Upper lobe of left lung (tissue), 6 donors: ENCODE measurements at regions not wholly inside any gene's neighbourhood (a gene's known extent, or its start where the extent isn't known, plus 50 kb on each side); places are given as distances from the start of the nearest gene placed in this dataset.
A peak's percentile ranks its signal among the peaks of the same experiment; 100 is the strongest.

Source experiments
- ATAC-seq, 2 donors: fragments of 200-7000 bp; cut with Tn5 transposase; one replicate each; pipeline ENCODE4 v1.9.1; 2022; ENCODE audit warnings: mild to moderate bottlenecking in 2 of 2, moderate library complexity in 2 of 2; ENCODE audit not compliant: low FRiP score in 2 of 2
- DNase-seq, 2 donors: peaks; one replicate each; pipeline ENCODE4 v3.0.0-alpha.2; 2019 to 2020
- H3K27ac ChIP-seq, 4 donors: fragments of 200-600 bp; sonication (generic); one replicate each; pipeline ENCODE4 v1.5.1; 2016 to 2019
- H3K27me3 ChIP-seq, 4 donors: fragments of 200-600 bp; sonication (generic); one replicate each; pipeline ENCODE4 v1.5.1; 2017 to 2019
- H3K36me3 ChIP-seq, 4 donors: fragments of 200-600 bp; sonication (generic); one replicate each; pipeline ENCODE4 v1.5.1; 2016 to 2019
- H3K4me1 ChIP-seq, 4 donors: fragments of 200-600 bp; sonication (generic); one replicate each; pipeline ENCODE4 v1.5.1; 2018 to 2019
- H3K4me3 ChIP-seq, 4 donors: fragments of 200-600 bp; sonication (generic); one replicate each; pipeline ENCODE4 v1.5.1; 2017 to 2019; ENCODE audit warnings: mild to moderate bottlenecking in 2 of 4, moderate library complexity in 1 of 4
- H3K9me3 ChIP-seq, 4 donors: fragments of 200-600 bp; sonication (generic); one replicate each; pipeline ENCODE4 v1.5.1; 2018 to 2019
- EP300 ChIP-seq, 4 donors: sonication (generic); formaldehyde crosslinking; IDR thresholded peaks; one replicate each; pipeline ENCODE4 v1.5.1; 2017; ENCODE audit warnings: antibody characterized with exemption in 4 of 4, control low read depth in 2 of 4
- POLR2A ChIP-seq, 4 donors: fragments of 450-650 bp; IDR thresholded peaks; one replicate each; pipeline ENCODE4 v1.5.1; 2016 to 2017; ENCODE audit warnings: antibody characterized with exemption in 4 of 4, mild to moderate bottlenecking in 2 of 4
- POLR2AphosphoS5 ChIP-seq, 2 donors: sonication (generic); formaldehyde crosslinking; IDR thresholded peaks; one replicate each; pipeline ENCODE4 v1.5.1; 2017; ENCODE audit warnings: antibody characterized with exemption in 2 of 2
- WGBS, 2 donors: methylation state at CpG; one replicate each; pipeline ENCODE4 v1.1.5; 2017 to 2018; 5-methylcytosine and 5-hydroxymethylcytosine counted together
- TF ChIP-seq, protein P1 (sequence below), 6 experiments: fragments of 450-650 bp in 4 of 6; fragments of 200-600 bp in 2 of 6; sonication (generic) in 2 of 6; IDR thresholded peaks; one replicate each; pipeline ENCODE4 v1.5.1; 2016 to 2019; ENCODE audit warnings: antibody characterized with exemption in 6 of 6
- donor health status: DM: no; HTN: no; CAD: no; lungs with moderate emphysema.
- donor health status: DM: no; HTN: yes; CAD: no; lungs with severe emphysema.

DNA sequence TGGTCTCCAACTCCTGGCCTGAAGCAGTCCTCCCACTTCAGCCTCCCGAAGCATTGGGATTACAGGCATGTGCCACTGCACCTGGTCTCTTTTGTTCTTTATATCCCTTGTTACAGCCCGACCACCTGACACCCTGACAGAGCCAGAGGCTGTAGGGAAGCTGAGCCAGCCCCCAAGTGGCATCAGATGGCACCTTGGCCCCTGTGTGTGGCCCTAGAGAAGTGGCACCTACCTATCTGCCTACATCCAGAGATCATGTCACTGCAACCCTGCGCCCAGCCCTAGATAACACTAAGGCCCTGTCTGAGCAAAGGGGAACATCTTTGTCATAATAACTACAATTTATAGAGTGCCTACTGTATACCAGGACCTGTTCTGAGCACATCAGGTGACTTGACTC, 235.0 kb downstream of the AACS start:
- ATAC-seq (no peak), DNase-seq (peak in 1 of 2 donors; percentile 7)
- no peak for TF ChIP-seq POLR2A (IDR thresholded peaks at IDR 0.05)
- TF ChIP-seq POLR2AphosphoS5 (IDR thresholded peaks at IDR 0.05): no peak
- TF ChIP-seq, protein P1, sequence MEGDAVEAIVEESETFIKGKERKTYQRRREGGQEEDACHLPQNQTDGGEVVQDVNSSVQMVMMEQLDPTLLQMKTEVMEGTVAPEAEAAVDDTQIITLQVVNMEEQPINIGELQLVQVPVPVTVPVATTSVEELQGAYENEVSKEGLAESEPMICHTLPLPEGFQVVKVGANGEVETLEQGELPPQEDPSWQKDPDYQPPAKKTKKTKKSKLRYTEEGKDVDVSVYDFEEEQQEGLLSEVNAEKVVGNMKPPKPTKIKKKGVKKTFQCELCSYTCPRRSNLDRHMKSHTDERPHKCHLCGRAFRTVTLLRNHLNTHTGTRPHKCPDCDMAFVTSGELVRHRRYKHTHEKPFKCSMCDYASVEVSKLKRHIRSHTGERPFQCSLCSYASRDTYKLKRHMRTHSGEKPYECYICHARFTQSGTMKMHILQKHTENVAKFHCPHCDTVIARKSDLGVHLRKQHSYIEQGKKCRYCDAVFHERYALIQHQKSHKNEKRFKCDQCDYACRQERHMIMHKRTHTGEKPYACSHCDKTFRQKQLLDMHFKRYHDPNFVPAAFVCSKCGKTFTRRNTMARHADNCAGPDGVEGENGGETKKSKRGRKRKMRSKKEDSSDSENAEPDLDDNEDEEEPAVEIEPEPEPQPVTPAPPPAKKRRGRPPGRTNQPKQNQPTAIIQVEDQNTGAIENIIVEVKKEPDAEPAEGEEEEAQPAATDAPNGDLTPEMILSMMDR (IDR thresholded peaks at IDR 0.05): no peak
- TF ChIP-seq EP300 (IDR thresholded peaks at IDR 0.05): no peak
- Histone ChIP-seq H3K27ac (no peak overlapping the region), H3K27me3 (no peaks in the 10 kb centered on the region), H3K4me1 (no peaks in the 10 kb centered on the region), H3K4me3 (no peak overlapping the region), H3K9me3 (peaks cover 0 to 3% (median 0%) of the 10 kb centered on the region in 4 donors), H3K36me3 (no peaks in the 10 kb centered on the region)
- 60 to 70% methylated on average over 2 to 3 of the region's 3 CpGs for WGBS, 2 donors

DNA sequence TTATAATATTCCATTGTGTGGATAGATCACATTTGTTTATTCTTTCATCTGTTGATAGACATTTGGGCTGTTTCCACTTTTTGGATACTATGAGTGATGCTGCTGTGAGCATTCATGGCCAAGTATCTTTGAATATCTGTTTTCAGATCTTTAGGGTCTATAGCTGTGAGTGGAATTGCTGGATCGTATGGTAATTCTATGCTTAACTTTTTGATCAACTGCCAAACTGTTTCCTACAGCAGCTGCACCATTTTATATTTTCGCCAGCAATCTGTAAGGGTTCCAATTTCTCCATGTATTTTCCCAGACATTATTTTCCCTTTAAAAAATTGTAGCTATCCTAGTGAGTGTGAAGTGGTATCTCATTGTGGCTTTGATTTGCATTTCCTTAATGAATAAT, 238.1 kb downstream of the AACS start:
- Histone ChIP-seq H3K4me1 (no peaks in the 10 kb centered on the region), H3K4me3 (no peak overlapping the region), H3K27ac (no peak overlapping the region), H3K36me3 (no peaks in the 10 kb centered on the region), H3K27me3 (no peaks in the 10 kb centered on the region), H3K9me3 (peaks cover 0 to 3% (median 0%) of the 10 kb centered on the region in 4 donors)
- WGBS, 2 donors: 78 to 83% methylated on average over 2 of the region's 2 CpGs
- ATAC-seq (no peak), DNase-seq (no peak)
- TF ChIP-seq POLR2AphosphoS5 (IDR thresholded peaks at IDR 0.05) (no peak), POLR2A (IDR thresholded peaks at IDR 0.05) (no peak), EP300 (IDR thresholded peaks at IDR 0.05) (no peak)
- TF ChIP-seq, protein P1 (IDR thresholded peaks at IDR 0.05): no peak

DNA sequence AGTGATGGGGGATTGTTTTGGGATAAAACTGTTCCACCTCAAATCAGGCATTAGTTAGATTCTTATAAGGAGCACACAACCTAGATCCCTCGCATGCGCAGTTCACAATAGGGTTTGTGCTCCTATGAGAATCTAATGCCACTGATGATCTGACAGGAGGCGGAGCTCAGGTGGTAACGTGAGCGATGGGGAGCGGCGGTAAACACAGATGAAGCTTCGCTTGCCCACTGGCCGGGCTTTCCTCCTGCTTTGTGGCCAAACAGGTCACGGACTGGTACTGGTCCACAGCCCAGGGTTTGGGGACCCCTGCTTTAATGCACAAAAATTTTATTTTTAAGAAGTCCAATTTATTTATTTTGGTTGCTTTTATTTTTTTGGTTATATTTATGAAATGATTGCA, 238.8 kb downstream of the AACS start:
- TF ChIP-seq EP300 (IDR thresholded peaks at IDR 0.05) (no peak), POLR2A (IDR thresholded peaks at IDR 0.05) (no peak), POLR2AphosphoS5 (IDR thresholded peaks at IDR 0.05) (no peak)
- TF ChIP-seq, protein P1 (IDR thresholded peaks at IDR 0.05): no peak
- Histone ChIP-seq H3K27me3 (no peaks in the 10 kb centered on the region), H3K4me1 (no peaks in the 10 kb centered on the region), H3K36me3 (no peaks in the 10 kb centered on the region), H3K4me3 (no peak overlapping the region), H3K27ac (no peak overlapping the region), H3K9me3 (peaks cover 0 to 3% (median 0%) of the 10 kb centered on the region in 4 donors)
- WGBS, 2 donors: 94% methylated on average over 10 of the region's 10 CpGs
- no peak for ATAC-seq
- no peak for DNase-seq

DNA sequence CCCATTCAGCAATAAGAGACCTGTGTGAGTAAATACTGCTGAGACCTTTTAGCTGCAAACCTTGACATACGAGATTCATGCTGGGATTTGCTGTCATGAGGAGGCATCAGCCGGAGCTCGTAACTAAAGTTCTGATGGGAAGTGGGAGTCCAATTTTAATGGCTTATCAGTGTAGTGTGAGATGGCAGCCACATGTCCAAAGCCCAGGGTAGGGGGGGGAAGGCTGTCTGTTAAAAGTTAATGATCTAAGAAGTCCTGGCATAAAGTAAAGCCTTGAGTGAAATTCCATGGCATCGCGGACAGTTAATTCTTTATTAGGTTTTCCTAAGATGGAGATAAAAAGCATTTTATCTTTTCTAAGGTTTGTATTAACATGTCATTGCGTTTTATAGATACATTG, 240.0 kb downstream of the AACS start:
- WGBS, 2 donors: 76 to 82% methylated on average over 6 of the region's 6 CpGs
- peaks cover 0 to 3% (median 0%) of the 10 kb centered on the region in 4 donors for H3K9me3 ChIP-seq
- ATAC-seq (no peak), DNase-seq (no peak)
- no peak overlapping the region for H3K27ac ChIP-seq
- no peaks in the 10 kb centered on the region for H3K4me1 ChIP-seq
- TF ChIP-seq EP300 (IDR thresholded peaks at IDR 0.05): no peak
- H3K4me3 ChIP-seq: no peak overlapping the region
- no peaks in the 10 kb centered on the region for H3K36me3 ChIP-seq
- no peaks in the 10 kb centered on the region for H3K27me3 ChIP-seq

DNA sequence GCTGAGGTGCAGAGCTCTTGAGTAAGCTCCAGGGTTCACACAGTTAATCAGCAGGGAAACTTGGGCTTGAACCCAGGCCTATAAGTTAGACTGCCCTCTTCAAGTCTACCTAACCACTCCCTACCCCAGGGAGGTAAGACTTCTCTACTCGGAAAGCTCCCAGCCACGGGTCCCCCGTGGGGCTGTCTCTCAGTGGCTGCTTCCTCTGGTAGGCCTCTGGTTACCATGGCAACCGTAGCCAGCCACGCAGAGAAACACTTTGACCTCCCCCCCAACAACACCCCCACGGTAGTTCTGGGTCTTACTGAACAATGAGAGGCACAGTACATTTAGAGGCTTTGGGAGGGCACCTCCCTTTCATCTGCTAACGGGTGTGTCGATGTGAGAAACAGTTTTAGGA, 245.2 kb downstream of the AACS start:
- no peaks in the 10 kb centered on the region for H3K4me1 ChIP-seq
- H3K27ac ChIP-seq: no peak overlapping the region
- no peaks in the 10 kb centered on the region for H3K36me3 ChIP-seq
- H3K9me3 ChIP-seq: no peaks in the 10 kb centered on the region
- TF ChIP-seq POLR2A (IDR thresholded peaks at IDR 0.05) (no peak), POLR2AphosphoS5 (IDR thresholded peaks at IDR 0.05) (no peak), EP300 (IDR thresholded peaks at IDR 0.05) (no peak)
- TF ChIP-seq, protein P1 (IDR thresholded peaks at IDR 0.05): no peak
- DNase-seq (no peak), ATAC-seq (no peak)
- H3K4me3 ChIP-seq: no peak overlapping the region
- no peaks in the 10 kb centered on the region for H3K27me3 ChIP-seq
- WGBS, 2 donors: 60 to 75% methylated on average over 4 to 8 of the region's 8 CpGs
